ENCODE measurements at regions not wholly inside any gene's neighbourhood (a gene's known extent, or its start where the extent isn't known, plus 50 kb on each side); places are given as distances from the start of the nearest gene placed in this dataset.
"Not testable (repeated sequence)": the region's sequence is repeated elsewhere in the genome, so short reads cannot be mapped to it uniquely, and the experiment has no call there.

- H3K27me3 ChIP-seq (ENCODE audit: control insufficient read depth in 1 of 2, insufficient read depth in 2 of 2, low read length in 1 of 2): no peaks in the 10 kb centered on the region
- no peaks in the 10 kb centered on the region for H3K36me3 ChIP-seq (ENCODE audit: control insufficient read depth in 1 of 2, insufficient read depth in 2 of 2, low read length in 1 of 2)
- intact Hi-C loops (cut with DNase I): no loop called here
- H3K27ac ChIP-seq (ENCODE audit: low read depth in 1 of 2, low read length in 2 of 2): no peak overlapping the region
- no peak overlapping the region for H3K4me3 ChIP-seq (ENCODE audit: low read length in 2 of 2)
- ATAC-seq (ENCODE audit: low FRiP score) (no peak), DNase-seq (no peak)
- H3K4me1 ChIP-seq (ENCODE audit: control insufficient read depth in 1 of 2, insufficient read depth in 2 of 2, low read length in 2 of 2): no peaks in the 10 kb centered on the region
- WGBS, 2 donors: 77 to 83% methylated on average over 13 of the region's 13 CpGs
- H3K9me3 ChIP-seq (ENCODE audit: control insufficient read depth, low read length): no peaks in the 10 kb centered on the region
Measured at GRCh38 chr6:170202416-170203135, 88.3 kb downstream of the DLL1 start.

- H3K4me1 ChIP-seq (ENCODE audit: control insufficient read depth in 1 of 2, insufficient read depth in 2 of 2, low read length in 2 of 2): no peaks in the 10 kb centered on the region
- H3K27ac ChIP-seq (ENCODE audit: low read depth in 1 of 2, low read length in 2 of 2): no peak overlapping the region
- no peaks in the 10 kb centered on the region for H3K27me3 ChIP-seq (ENCODE audit: control insufficient read depth in 1 of 2, insufficient read depth in 2 of 2, low read length in 1 of 2)
- no peak for DNase-seq
- H3K36me3 ChIP-seq (ENCODE audit: control insufficient read depth in 1 of 2, insufficient read depth in 2 of 2, low read length in 1 of 2): no peaks in the 10 kb centered on the region
- no peaks in the 10 kb centered on the region for H3K9me3 ChIP-seq (ENCODE audit: control insufficient read depth, low read length)
- WGBS, 2 donors: 82 to 87% methylated on average over 8 of the region's 8 CpGs
- ATAC-seq (ENCODE audit: low FRiP score): no peak
- no peak overlapping the region for H3K4me3 ChIP-seq (ENCODE audit: low read length in 2 of 2)
- intact Hi-C loops (cut with DNase I): no loop called here
Measured at GRCh38 chr6:170201361-170201760, 89.5 kb downstream of the DLL1 start.

GRCh38 chr6:170200458-170200891 lies 90.4 kb downstream of the DLL1 start:
- no peak for DNase-seq
- no peak overlapping the region for H3K27ac ChIP-seq (ENCODE audit: low read depth in 1 of 2, low read length in 2 of 2)

DNA sequence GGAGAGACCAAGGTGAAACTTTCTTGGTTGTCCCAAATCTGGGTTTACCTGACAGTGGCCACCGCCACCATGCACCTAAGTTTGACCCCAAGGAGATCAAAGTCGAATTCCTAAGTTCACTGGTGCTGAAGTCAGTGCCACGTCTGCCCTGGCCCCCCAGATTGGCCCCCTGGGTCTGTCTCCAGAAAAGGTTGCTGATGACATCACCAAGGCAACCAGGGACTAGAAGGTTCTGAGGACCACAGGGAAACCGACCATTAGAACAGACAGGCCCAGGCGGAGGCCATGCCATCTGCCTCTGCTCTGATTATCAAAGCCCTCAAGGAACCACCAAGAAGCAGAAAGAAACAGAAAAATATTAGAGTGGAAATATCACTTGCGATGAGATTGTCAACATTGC lies 91.2 kb downstream of the DLL1 start:
- H3K9me3 ChIP-seq (ENCODE audit: control insufficient read depth, low read length): no peaks in the 10 kb centered on the region
- no peaks in the 10 kb centered on the region for H3K27me3 ChIP-seq (ENCODE audit: control insufficient read depth in 1 of 2, insufficient read depth in 2 of 2, low read length in 1 of 2)
- no peak overlapping the region for H3K27ac ChIP-seq (ENCODE audit: low read depth in 1 of 2, low read length in 2 of 2)
- H3K4me3 ChIP-seq (ENCODE audit: low read length in 2 of 2): no peak overlapping the region
- WGBS, 2 donors: 87 to 91% methylated on average over 6 of the region's 6 CpGs
- H3K4me1 ChIP-seq (ENCODE audit: control insufficient read depth in 1 of 2, insufficient read depth in 2 of 2, low read length in 2 of 2): no peaks in the 10 kb centered on the region
- intact Hi-C loops (cut with DNase I): no loop called here
- no peak for ATAC-seq (ENCODE audit: low FRiP score)
- no peak for DNase-seq
- no peaks in the 10 kb centered on the region for H3K36me3 ChIP-seq (ENCODE audit: control insufficient read depth in 1 of 2, insufficient read depth in 2 of 2, low read length in 1 of 2)

More at GRCh38 chr6:170200458-170200891, 90.4 kb downstream of the DLL1 start:
- intact Hi-C loops (cut with DNase I): no loop called here
- Histone ChIP-seq H3K36me3 (ENCODE audit: control insufficient read depth in 1 of 2, insufficient read depth in 2 of 2, low read length in 1 of 2) (no peaks in the 10 kb centered on the region), H3K9me3 (ENCODE audit: control insufficient read depth, low read length) (no peaks in the 10 kb centered on the region), H3K4me1 (ENCODE audit: control insufficient read depth in 1 of 2, insufficient read depth in 2 of 2, low read length in 2 of 2) (no peaks in the 10 kb centered on the region), H3K27me3 (ENCODE audit: control insufficient read depth in 1 of 2, insufficient read depth in 2 of 2, low read length in 1 of 2) (no peaks in the 10 kb centered on the region), H3K4me3 (ENCODE audit: low read length in 2 of 2) (no peak overlapping the region)
- ATAC-seq (ENCODE audit: low FRiP score): no peak
- WGBS, 2 donors: 54 to 55% methylated on average over 9 of the region's 9 CpGs

GRCh38 chr6:170198298-170198697 lies 92.6 kb downstream of the DLL1 start:
- DNase-seq: no peak
- intact Hi-C loops (cut with DNase I): no loop called here
- ATAC-seq (ENCODE audit: low FRiP score): no peak
- Histone ChIP-seq H3K27ac (ENCODE audit: low read depth in 1 of 2, low read length in 2 of 2) (no peak overlapping the region), H3K27me3 (ENCODE audit: control insufficient read depth in 1 of 2, insufficient read depth in 2 of 2, low read length in 1 of 2) (no peaks in the 10 kb centered on the region), H3K4me3 (ENCODE audit: low read length in 2 of 2) (no peak overlapping the region), H3K9me3 (ENCODE audit: control insufficient read depth, low read length) (no peaks in the 10 kb centered on the region), H3K4me1 (ENCODE audit: control insufficient read depth in 1 of 2, insufficient read depth in 2 of 2, low read length in 2 of 2) (no peaks in the 10 kb centered on the region), H3K36me3 (ENCODE audit: control insufficient read depth in 1 of 2, insufficient read depth in 2 of 2, low read length in 1 of 2) (no peaks in the 10 kb centered on the region)
- 58% methylated on average over 2 of the region's 2 CpGs for WGBS, 2 donors

DNA sequence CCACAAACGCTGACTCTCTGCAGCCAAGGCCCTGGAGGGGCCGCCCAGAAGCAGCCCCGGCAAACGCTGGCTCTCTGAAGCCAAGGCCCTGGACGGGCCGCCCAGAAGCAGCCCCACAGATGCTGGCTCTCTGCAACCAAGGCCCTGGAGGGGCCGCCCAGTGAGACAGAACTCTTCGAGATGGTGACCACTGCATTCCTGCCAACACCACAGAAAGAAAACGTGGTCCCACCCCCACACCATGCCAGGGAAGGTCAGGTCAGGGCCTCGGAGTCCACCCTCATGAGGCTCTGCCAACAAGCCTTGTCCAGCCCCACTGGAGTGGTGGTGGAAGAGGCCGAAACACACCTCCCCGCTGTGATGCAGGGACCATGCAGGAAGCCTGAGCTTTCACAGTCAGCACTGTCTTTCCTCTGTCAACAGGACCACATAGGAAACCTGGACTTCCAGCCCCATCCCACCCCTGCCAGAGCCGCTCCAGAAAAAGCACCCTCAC lies 97.5 kb downstream of the DLL1 start:
- Histone ChIP-seq H3K4me3 (ENCODE audit: low read length in 2 of 2) (no peak overlapping the region), H3K27me3 (ENCODE audit: control insufficient read depth in 1 of 2, insufficient read depth in 2 of 2, low read length in 1 of 2) (no peaks in the 10 kb centered on the region), H3K27ac (ENCODE audit: low read depth in 1 of 2, low read length in 2 of 2) (no peak overlapping the region), H3K4me1 (ENCODE audit: control insufficient read depth in 1 of 2, insufficient read depth in 2 of 2, low read length in 2 of 2) (no peaks in the 10 kb centered on the region), H3K36me3 (ENCODE audit: control insufficient read depth in 1 of 2, insufficient read depth in 2 of 2, low read length in 1 of 2) (no peaks in the 10 kb centered on the region), H3K9me3 (ENCODE audit: control insufficient read depth, low read length) (no peaks in the 10 kb centered on the region)
- ATAC-seq (ENCODE audit: low FRiP score) (no peak), DNase-seq (no peak)
- intact Hi-C loops (cut with DNase I): no loop called here
- 80 to 87% methylated on average over 13 of the region's 13 CpGs for WGBS, 2 donors

- Histone ChIP-seq H3K27me3 (ENCODE audit: control insufficient read depth in 1 of 2, insufficient read depth in 2 of 2, low read length in 1 of 2) (no peaks in the 10 kb centered on the region), H3K4me3 (ENCODE audit: low read length in 2 of 2) (no peak overlapping the region), H3K36me3 (ENCODE audit: control insufficient read depth in 1 of 2, insufficient read depth in 2 of 2, low read length in 1 of 2) (no peaks in the 10 kb centered on the region), H3K9me3 (ENCODE audit: control insufficient read depth, low read length) (no peaks in the 10 kb centered on the region), H3K27ac (ENCODE audit: low read depth in 1 of 2, low read length in 2 of 2) (no peak overlapping the region), H3K4me1 (ENCODE audit: control insufficient read depth in 1 of 2, insufficient read depth in 2 of 2, low read length in 2 of 2) (no peaks in the 10 kb centered on the region)
- ATAC-seq (ENCODE audit: low FRiP score): no peak
- DNase-seq: no peak
- intact Hi-C loops (cut with DNase I): no loop called here
- WGBS, 2 donors: 92% methylated on average over 5 of the region's 5 CpGs
Measured at GRCh38 chr6:170192905-170193304, 98.0 kb downstream of the DLL1 start.

DNA sequence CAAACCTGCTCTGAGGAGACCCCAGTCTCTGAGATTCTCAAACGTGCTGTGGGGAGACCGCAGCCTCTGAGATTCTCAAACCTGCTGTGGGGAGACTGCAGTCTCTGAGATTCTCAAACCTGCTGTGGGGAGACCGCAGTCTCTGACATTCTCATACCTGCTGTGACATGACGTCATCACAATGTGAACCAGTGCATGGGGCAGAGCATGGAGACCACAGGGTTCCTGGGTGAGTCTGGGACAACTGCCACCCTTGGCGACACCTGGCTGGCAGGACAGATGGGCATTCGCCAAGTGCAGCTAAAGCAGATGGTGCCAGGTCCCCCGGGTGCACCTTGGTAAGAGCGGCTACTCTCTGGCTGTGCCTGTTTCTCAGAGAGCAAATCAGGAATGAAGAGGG lies 98.8 kb downstream of the DLL1 start:
- 80% methylated on average over 8 of the region's 8 CpGs for WGBS, 2 donors
- DNase-seq; H3K36me3 ChIP-seq (ENCODE audit: control insufficient read depth in 1 of 2, insufficient read depth in 2 of 2, low read length in 1 of 2); H3K4me3 ChIP-seq (ENCODE audit: low read length in 2 of 2); H3K27ac ChIP-seq (ENCODE audit: low read depth in 1 of 2, low read length in 2 of 2); H3K9me3 ChIP-seq (ENCODE audit: control insufficient read depth, low read length); H3K4me1 ChIP-seq (ENCODE audit: control insufficient read depth in 1 of 2, insufficient read depth in 2 of 2, low read length in 2 of 2); H3K27me3 ChIP-seq (ENCODE audit: control insufficient read depth in 1 of 2, insufficient read depth in 2 of 2, low read length in 1 of 2); ATAC-seq (ENCODE audit: low FRiP score); intact Hi-C loops (cut with DNase I): not testable (repeated sequence)

DNA sequence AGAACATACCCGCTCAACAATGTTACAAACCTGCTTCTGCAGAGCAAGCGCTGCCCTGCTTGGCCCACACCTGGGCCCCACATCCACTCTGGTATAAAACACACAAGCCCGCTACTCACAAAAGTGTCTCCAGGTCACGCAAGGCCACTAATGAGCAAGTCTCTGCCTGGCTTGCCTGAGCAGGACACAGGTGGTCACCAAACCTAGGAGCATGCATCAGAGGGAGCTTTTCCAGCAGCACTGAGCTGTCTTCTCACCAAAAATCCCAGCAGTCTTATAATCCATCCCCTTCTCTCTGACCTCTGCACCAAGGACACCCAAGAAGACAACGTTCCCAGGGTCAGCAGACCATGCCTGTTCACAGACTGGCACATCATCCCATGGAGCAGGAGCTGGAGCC lies 100.8 kb downstream of the DLL1 start:
- H3K27ac ChIP-seq (ENCODE audit: low read depth in 1 of 2, low read length in 2 of 2): no peak overlapping the region
- DNase-seq (no peak), ATAC-seq (ENCODE audit: low FRiP score) (no peak)
- no peak overlapping the region for H3K4me3 ChIP-seq (ENCODE audit: low read length in 2 of 2)
- intact Hi-C loops (cut with DNase I): no loop called here
- no peaks in the 10 kb centered on the region for H3K4me1 ChIP-seq (ENCODE audit: control insufficient read depth in 1 of 2, insufficient read depth in 2 of 2, low read length in 2 of 2)
- H3K27me3 ChIP-seq (ENCODE audit: control insufficient read depth in 1 of 2, insufficient read depth in 2 of 2, low read length in 1 of 2): no peaks in the 10 kb centered on the region
- H3K9me3 ChIP-seq (ENCODE audit: control insufficient read depth, low read length): no peaks in the 10 kb centered on the region
- H3K36me3 ChIP-seq (ENCODE audit: control insufficient read depth in 1 of 2, insufficient read depth in 2 of 2, low read length in 1 of 2): no peaks in the 10 kb centered on the region
- WGBS, 2 donors: 92% methylated on average over 5 of the region's 5 CpGs
